DND-41 (cell line): ENCODE measurements at regions not wholly inside any gene's neighbourhood (a gene's known extent, or its start where the extent isn't known, plus 50 kb on each side); places are given as distances from the start of the nearest gene placed in this dataset.

Experiments used
- ATAC-seq: fragments of 200-7000 bp; cut with Tn5 transposase; 3 replicates; pipeline ENCODE4 v1.9.1; 2021; ENCODE audit warnings: low read depth; ENCODE audit not compliant: insufficient read depth
- DNase-seq: peaks from one replicate; pipeline ENCODE4 v3.0.0-alpha.2; 2020
- H2AFZ ChIP-seq: 2 replicates; pipeline ENCODE4 v1.6.0; 2012; ENCODE audit warnings: low read depth, low read length
- H3K27ac ChIP-seq: 2 replicates; pipeline ENCODE4 v1.5.1; 2012; ENCODE audit warnings: low read length, inconsistent platforms
- H3K27me3 ChIP-seq: fragments of 200-600 bp; sonication (generic); 2 replicates; pipeline ENCODE4 v1.6.0; 2012; ENCODE audit warnings: low read length, mild to moderate bottlenecking, inconsistent platforms; ENCODE audit not compliant: insufficient read depth, poor library complexity
- H3K36me3 ChIP-seq: 2 replicates; pipeline ENCODE4 v1.5.1; 2012; ENCODE audit warnings: low read length, inconsistent platforms; ENCODE audit not compliant: insufficient read depth
- H3K4me1 ChIP-seq: 2 replicates; pipeline ENCODE4 v1.5.1; 2012; ENCODE audit warnings: mild to moderate bottlenecking, low read length; ENCODE audit not compliant: insufficient read depth
- H3K4me2 ChIP-seq: 2 replicates; pipeline ENCODE4 v1.6.0; 2012; ENCODE audit warnings: mild to moderate bottlenecking, moderate library complexity, low read length, inconsistent platforms; ENCODE audit not compliant: insufficient read depth
- H3K4me3 ChIP-seq, 2 experiments: fragments of 200-600 bp in 1 of 2; shearing (Covaris generic) in 1 of 2; 2 replicates each; pipeline ENCODE4 v1.5.1; 2012 to 2016; ENCODE audit warnings: inconsistent platforms in 2 of 2, low read length in 2 of 2, mild to moderate bottlenecking in 2 of 2, low read depth in 1 of 2, moderate library complexity in 1 of 2
- H3K79me2 ChIP-seq: 2 replicates; pipeline ENCODE4 v1.6.0; 2012; ENCODE audit warnings: low read length, inconsistent platforms; ENCODE audit not compliant: insufficient read depth
- H3K9ac ChIP-seq: 2 replicates; pipeline ENCODE4 v1.6.0; 2012; ENCODE audit warnings: low read depth, mild to moderate bottlenecking, inconsistent platforms, low read length, moderate library complexity
- H3K9me3 ChIP-seq: 2 replicates; pipeline ENCODE4 v1.5.1; 2012; ENCODE audit warnings: low read length, moderate library complexity, mild to moderate bottlenecking, inconsistent platforms; ENCODE audit not compliant: insufficient read depth, severe bottlenecking
- H4K20me1 ChIP-seq: 2 replicates; pipeline ENCODE4 v1.6.0; 2012; ENCODE audit warnings: low read length; ENCODE audit not compliant: insufficient read depth
- EZH2 ChIP-seq: IDR thresholded peaks from 3 replicates; pipeline ENCODE4 v1.6.1; 2012; ENCODE audit warnings: borderline replicate concordance, low read depth, mild to moderate bottlenecking, moderate library complexity, low read length, inconsistent platforms; ENCODE audit not compliant: severe bottlenecking
- TF ChIP-seq, protein P1 (sequence below): IDR thresholded peaks from 2 replicates; pipeline ENCODE4 v1.5.1; 2012; ENCODE audit warnings: borderline replicate concordance, low read length, moderate library complexity, mild to moderate bottlenecking; ENCODE audit not compliant: poor library complexity, severe bottlenecking; ENCODE audit errors: extremely low read depth

DNA sequence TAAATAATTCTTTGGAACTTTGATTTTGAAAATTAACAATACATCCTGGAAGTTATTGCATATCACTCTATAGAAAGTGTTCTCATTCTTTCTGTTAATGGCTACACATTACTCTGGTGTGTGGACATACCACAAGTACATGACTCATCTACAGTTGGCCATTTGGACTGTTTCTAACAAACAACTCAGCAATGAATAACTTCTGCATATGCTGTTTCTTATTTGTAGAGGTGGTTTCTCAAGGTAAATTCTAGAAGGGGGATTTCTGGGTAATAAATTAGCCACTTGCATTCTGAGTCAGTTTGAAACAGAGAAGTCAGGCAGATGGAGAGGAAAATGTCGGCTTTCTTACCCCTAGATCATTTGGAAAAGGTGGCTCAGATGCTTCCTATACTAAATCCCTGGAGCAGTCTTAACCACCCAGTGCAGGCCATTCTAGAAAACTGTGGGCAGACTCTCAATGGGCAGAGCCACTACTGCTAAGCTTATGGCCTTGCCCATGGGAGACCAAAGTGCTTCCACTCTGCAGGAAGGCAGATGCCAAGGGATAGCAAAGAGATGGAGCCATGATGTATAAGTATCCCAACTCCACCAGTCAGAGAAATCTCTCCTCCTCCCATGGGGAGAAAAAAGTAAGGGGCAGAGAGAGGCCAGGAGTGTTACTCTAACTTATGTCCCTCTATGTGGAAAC lies 194.0 kb upstream of the PLPP4 start:
- DNase-seq: no peak
- Histone ChIP-seq H3K4me3 (no peak overlapping the region), H4K20me1 (no peaks in the 10 kb centered on the region), H3K9ac (no peak overlapping the region), H3K27ac (no peak overlapping the region), H3K4me1 (no peaks in the 10 kb centered on the region), H3K27me3 (peaks cover 27% of the 10 kb centered on the region), H3K36me3 (no peaks in the 10 kb centered on the region), H3K4me2 (no peak overlapping the region), H3K79me2 (no peaks in the 10 kb centered on the region), H2AFZ (no peak overlapping the region), H3K9me3 (no peaks in the 10 kb centered on the region)
- ATAC-seq: no peak
- TF ChIP-seq EZH2: no peak
- TF ChIP-seq, protein P1, sequence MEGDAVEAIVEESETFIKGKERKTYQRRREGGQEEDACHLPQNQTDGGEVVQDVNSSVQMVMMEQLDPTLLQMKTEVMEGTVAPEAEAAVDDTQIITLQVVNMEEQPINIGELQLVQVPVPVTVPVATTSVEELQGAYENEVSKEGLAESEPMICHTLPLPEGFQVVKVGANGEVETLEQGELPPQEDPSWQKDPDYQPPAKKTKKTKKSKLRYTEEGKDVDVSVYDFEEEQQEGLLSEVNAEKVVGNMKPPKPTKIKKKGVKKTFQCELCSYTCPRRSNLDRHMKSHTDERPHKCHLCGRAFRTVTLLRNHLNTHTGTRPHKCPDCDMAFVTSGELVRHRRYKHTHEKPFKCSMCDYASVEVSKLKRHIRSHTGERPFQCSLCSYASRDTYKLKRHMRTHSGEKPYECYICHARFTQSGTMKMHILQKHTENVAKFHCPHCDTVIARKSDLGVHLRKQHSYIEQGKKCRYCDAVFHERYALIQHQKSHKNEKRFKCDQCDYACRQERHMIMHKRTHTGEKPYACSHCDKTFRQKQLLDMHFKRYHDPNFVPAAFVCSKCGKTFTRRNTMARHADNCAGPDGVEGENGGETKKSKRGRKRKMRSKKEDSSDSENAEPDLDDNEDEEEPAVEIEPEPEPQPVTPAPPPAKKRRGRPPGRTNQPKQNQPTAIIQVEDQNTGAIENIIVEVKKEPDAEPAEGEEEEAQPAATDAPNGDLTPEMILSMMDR: no peak

GRCh38 chr10:120266022-120266421 lies 191.0 kb upstream of the PLPP4 start:
- Histone ChIP-seq H3K9ac (no peak overlapping the region), H3K4me2 (no peak overlapping the region), H2AFZ (no peak overlapping the region), H3K4me3 (no peak overlapping the region), H3K9me3 (no peaks in the 10 kb centered on the region), H3K27me3 (peaks cover 20% of the 10 kb centered on the region), H3K36me3 (no peaks in the 10 kb centered on the region), H4K20me1 (no peaks in the 10 kb centered on the region), H3K4me1 (no peaks in the 10 kb centered on the region), H3K27ac (no peak overlapping the region), H3K79me2 (no peaks in the 10 kb centered on the region)
- TF ChIP-seq, protein P1: no peak
- TF ChIP-seq EZH2: no peak
- ATAC-seq (no peak), DNase-seq (no peak)

DNA sequence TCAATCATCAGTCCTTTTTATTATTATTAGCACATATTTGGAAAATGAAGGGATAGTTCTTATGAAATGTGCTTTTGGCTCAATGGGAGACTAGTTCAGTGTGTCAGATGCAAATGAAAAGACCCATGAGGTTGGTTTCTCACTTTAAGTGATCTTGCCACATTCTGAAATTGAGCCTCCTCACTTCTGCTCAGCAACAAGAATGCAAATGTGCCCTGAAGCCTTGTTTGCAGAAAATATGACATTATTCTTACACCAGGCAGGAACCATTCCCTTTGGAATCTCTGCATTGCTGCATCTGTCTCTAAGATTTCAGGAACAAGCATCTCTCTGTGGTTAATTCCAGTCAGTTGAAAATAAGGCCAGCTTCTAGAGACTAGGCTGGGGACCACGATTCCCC lies 186.1 kb upstream of the PLPP4 start:
- Histone ChIP-seq H3K9ac (no peak overlapping the region), H3K36me3 (no peaks in the 10 kb centered on the region), H3K27me3 (peaks cover 3% of the 10 kb centered on the region), H3K4me2 (no peak overlapping the region), H3K9me3 (no peaks in the 10 kb centered on the region), H3K27ac (no peak overlapping the region), H3K79me2 (no peaks in the 10 kb centered on the region), H3K4me3 (no peak overlapping the region), H4K20me1 (no peaks in the 10 kb centered on the region), H3K4me1 (no peaks in the 10 kb centered on the region), H2AFZ (no peak overlapping the region)
- ATAC-seq: no peak
- TF ChIP-seq, protein P1: no peak
- no peak for TF ChIP-seq EZH2
- DNase-seq: no peak

- Histone ChIP-seq H2AFZ (no peak overlapping the region), H3K9me3 (no peaks in the 10 kb centered on the region), H3K79me2 (no peaks in the 10 kb centered on the region), H3K4me1 (no peaks in the 10 kb centered on the region), H3K4me2 (no peak overlapping the region), H3K9ac (no peak overlapping the region), H3K4me3 (no peak overlapping the region), H3K27ac (no peak overlapping the region), H4K20me1 (no peaks in the 10 kb centered on the region), H3K36me3 (no peaks in the 10 kb centered on the region), H3K27me3 (no peaks in the 10 kb centered on the region)
- ATAC-seq (no peak), DNase-seq (no peak)
- TF ChIP-seq EZH2: no peak
- TF ChIP-seq, protein P1: no peak
Measured at GRCh38 chr10:120271696-120272095, 185.3 kb upstream of the PLPP4 start.
